ENCODE measurements at regions not wholly inside any gene's neighbourhood (a gene's known extent, or its start where the extent isn't known, plus 50 kb on each side); places are given as distances from the start of the nearest gene placed in this dataset.

GRCh38 chr15:53323191-53323590 is 436.3 kb downstream of the WDR72 start:
- Mint-ChIP-seq H3K27ac (no peak overlapping the region), H3K4me3 (no peak overlapping the region), H3K36me3 (no peaks in the 10 kb centered on the region), H3K4me1 (ENCODE audit: low read depth) (no peaks in the 10 kb centered on the region), H3K9me3 (no peaks in the 10 kb centered on the region), H3K27me3 (no peaks in the 10 kb centered on the region)
- ChIA-PET CTCF (no interaction called here), POLR2A (no interaction called here)
- intact Hi-C loops (cut with micrococcal nuclease), result no loop called here
- DNase-seq, result no peak

GRCh38 chr15:53320816-53321215 is 438.6 kb downstream of the WDR72 start:
- Mint-ChIP-seq H3K4me1 (ENCODE audit: low read depth) (no peaks in the 10 kb centered on the region), H3K27ac (no peak overlapping the region), H3K4me3 (no peak overlapping the region), H3K9me3 (no peaks in the 10 kb centered on the region), H3K36me3 (no peaks in the 10 kb centered on the region), H3K27me3 (no peaks in the 10 kb centered on the region)
- ChIA-PET POLR2A (no interaction called here), CTCF (no interaction called here)
- DNase-seq, result no peak
- intact Hi-C loops (cut with micrococcal nuclease), result no loop called here

GRCh38 chr15:53312707-53313106 is 446.8 kb downstream of the WDR72 start:
- no peaks in the 10 kb centered on the region for H3K9me3 Mint-ChIP-seq
- POLR2A ChIA-PET, result no interaction called here
- intact Hi-C loops (cut with micrococcal nuclease), result no loop called here
- no peaks in the 10 kb centered on the region for H3K27me3 Mint-ChIP-seq
- no peaks in the 10 kb centered on the region for H3K36me3 Mint-ChIP-seq
- no peaks in the 10 kb centered on the region for H3K4me1 Mint-ChIP-seq (ENCODE audit: low read depth)
- no peak overlapping the region for H3K27ac Mint-ChIP-seq
- no peak for DNase-seq
- H3K4me3 Mint-ChIP-seq, result no peak overlapping the region
- CTCF ChIA-PET, result no interaction called here

- Mint-ChIP-seq H3K4me1 (ENCODE audit: low read depth) (no peaks in the 10 kb centered on the region), H3K27me3 (no peaks in the 10 kb centered on the region), H3K36me3 (no peaks in the 10 kb centered on the region), H3K27ac (no peak overlapping the region), H3K9me3 (no peaks in the 10 kb centered on the region), H3K4me3 (no peak overlapping the region)
- intact Hi-C loops (cut with micrococcal nuclease), result no loop called here
- no peak for DNase-seq
- ChIA-PET CTCF (no interaction called here), POLR2A (no interaction called here)
These were observed 448.8 kb downstream of the WDR72 start for GRCh38 chr15:53310709-53311108.

GRCh38 chr15:53307952-53308624 is 451.4 kb downstream of the WDR72 start:
- no peaks in the 10 kb centered on the region for H3K36me3 Mint-ChIP-seq
- ChIA-PET CTCF (no interaction called here), POLR2A (no interaction called here)
- H3K27ac Mint-ChIP-seq, result no peak overlapping the region
- intact Hi-C loops (cut with micrococcal nuclease), result no loop called here
- no peaks in the 10 kb centered on the region for H3K27me3 Mint-ChIP-seq
- no peaks in the 10 kb centered on the region for H3K4me1 Mint-ChIP-seq (ENCODE audit: low read depth)
- H3K9me3 Mint-ChIP-seq, result peaks cover 2% of the 10 kb centered on the region
- no peak overlapping the region for H3K4me3 Mint-ChIP-seq
- DNase-seq, result no peak

DNA sequence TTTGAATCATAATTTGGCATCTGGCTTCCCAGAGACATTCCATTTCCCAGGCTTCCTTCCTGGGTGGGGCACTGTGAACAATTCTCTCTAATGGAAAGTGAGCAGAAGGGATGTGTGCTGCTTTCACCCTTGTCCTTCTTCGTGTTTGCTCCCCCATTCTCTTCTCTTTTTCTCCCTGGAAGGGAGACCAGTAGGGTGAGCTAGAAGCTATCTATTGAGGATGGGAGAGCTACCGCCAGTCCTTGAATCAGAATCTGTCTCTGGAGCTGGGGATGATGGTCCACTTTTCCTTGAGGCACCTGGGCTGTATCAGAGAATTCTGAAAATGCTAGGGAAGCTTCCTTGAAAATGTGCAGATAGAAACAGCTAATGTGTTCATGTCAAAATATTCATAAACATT is 453.9 kb downstream of the WDR72 start:
- ChIA-PET POLR2A (no interaction called here), CTCF (no interaction called here)
- no peak for DNase-seq
- no peaks in the 10 kb centered on the region for H3K36me3 Mint-ChIP-seq
- intact Hi-C loops (cut with micrococcal nuclease), result no loop called here
- H3K9me3 Mint-ChIP-seq, result peaks cover 2% of the 10 kb centered on the region
- no peak overlapping the region for H3K4me3 Mint-ChIP-seq
- no peak overlapping the region for H3K27ac Mint-ChIP-seq
- no peaks in the 10 kb centered on the region for H3K4me1 Mint-ChIP-seq (ENCODE audit: low read depth)
- no peaks in the 10 kb centered on the region for H3K27me3 Mint-ChIP-seq

DNA sequence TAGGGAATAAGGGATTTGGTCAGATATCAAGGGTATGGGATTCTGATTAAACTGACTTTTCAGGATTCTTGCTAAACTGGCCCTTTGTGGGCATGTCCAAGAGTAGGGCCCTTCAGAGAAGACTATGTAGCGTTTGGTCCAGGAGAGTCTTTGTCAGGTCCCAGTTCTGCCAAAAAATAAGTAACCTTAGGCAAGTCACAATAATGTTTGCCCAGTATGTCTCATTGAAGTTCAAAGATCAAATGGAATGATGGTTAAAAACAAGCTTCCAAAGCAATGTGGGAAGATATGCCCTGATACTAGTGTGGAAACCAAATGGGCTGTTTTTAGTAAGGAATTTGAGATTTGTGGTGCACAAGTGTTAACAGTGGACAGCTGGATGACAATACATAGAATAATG is 454.4 kb downstream of the WDR72 start:
- POLR2A ChIA-PET, result no interaction called here
- no peaks in the 10 kb centered on the region for H3K4me1 Mint-ChIP-seq (ENCODE audit: low read depth)
- no peak overlapping the region for H3K27ac Mint-ChIP-seq
- CTCF ChIA-PET, result no interaction called here
- no peak for DNase-seq
- no peaks in the 10 kb centered on the region for H3K27me3 Mint-ChIP-seq
- H3K9me3 Mint-ChIP-seq, result peaks cover 2% of the 10 kb centered on the region
- no peaks in the 10 kb centered on the region for H3K36me3 Mint-ChIP-seq
- intact Hi-C loops (cut with micrococcal nuclease), result no loop called here
- no peak overlapping the region for H3K4me3 Mint-ChIP-seq

DNA sequence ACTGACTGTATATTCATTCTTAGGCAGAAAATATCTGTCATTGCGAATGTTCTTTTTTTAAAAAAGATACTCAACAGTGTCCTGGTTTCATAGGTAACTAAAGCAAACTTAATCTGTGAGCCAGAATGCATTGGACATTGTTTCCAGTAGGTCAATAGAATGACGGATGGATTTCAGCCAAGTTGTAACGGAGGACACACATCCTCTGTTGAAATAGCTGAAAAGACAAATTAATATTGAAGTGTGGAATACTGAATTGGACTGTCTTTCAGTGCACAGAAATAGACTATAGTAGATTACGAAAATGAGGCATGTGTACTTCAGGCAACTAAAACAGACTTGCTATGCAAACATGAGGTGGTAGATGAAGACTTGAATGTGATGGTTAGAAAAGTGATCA is 461.6 kb downstream of the WDR72 start:
- H3K4me1 Mint-ChIP-seq (ENCODE audit: low read depth), result no peaks in the 10 kb centered on the region
- H3K36me3 Mint-ChIP-seq, result no peaks in the 10 kb centered on the region
- H3K4me3 Mint-ChIP-seq, result no peak overlapping the region
- H3K9me3 Mint-ChIP-seq, result no peaks in the 10 kb centered on the region
- POLR2A ChIA-PET, result no interaction called here
- H3K27ac Mint-ChIP-seq, result no peak overlapping the region
- CTCF ChIA-PET, result no interaction called here
- DNase-seq, result no peak
- intact Hi-C loops (cut with micrococcal nuclease), result no loop called here
- H3K27me3 Mint-ChIP-seq, result no peaks in the 10 kb centered on the region

DNA sequence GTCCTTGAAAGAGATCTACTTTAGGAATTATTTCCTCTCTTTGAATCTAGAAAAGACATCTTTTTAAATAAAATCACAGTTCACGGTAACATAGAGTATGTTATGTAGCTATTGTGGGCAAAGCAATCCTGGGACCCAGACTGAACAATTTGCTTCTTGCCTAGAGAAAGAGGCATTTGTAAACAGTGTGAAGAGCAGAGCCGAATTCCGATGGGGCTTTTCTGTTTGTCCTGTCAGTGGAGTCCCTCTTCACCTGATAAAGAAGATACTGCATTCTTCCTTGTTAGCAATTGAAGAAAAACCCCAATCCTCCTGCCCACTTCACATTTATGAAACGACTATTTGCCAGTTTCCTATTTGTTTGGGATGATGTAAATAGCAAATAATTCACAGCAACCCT is 462.9 kb downstream of the WDR72 start:
- H3K27ac Mint-ChIP-seq, result no peak overlapping the region
- no peaks in the 10 kb centered on the region for H3K4me1 Mint-ChIP-seq (ENCODE audit: low read depth)
- H3K9me3 Mint-ChIP-seq, result no peaks in the 10 kb centered on the region
- no peak for DNase-seq
- ChIA-PET CTCF (no interaction called here), POLR2A (no interaction called here)
- no peaks in the 10 kb centered on the region for H3K36me3 Mint-ChIP-seq
- H3K4me3 Mint-ChIP-seq, result no peak overlapping the region
- H3K27me3 Mint-ChIP-seq, result no peaks in the 10 kb centered on the region
- intact Hi-C loops (cut with micrococcal nuclease), result no loop called here

- CTCF ChIA-PET, result no interaction called here
These were observed 463.9 kb downstream of the WDR72 start for GRCh38 chr15:53295574-53295973.

GRCh38 chr15:53288542-53288941 is 470.9 kb downstream of the WDR72 start:
- no peak overlapping the region for H3K27ac Mint-ChIP-seq
- no peak for DNase-seq
- no peak overlapping the region for H3K4me3 Mint-ChIP-seq
- ChIA-PET POLR2A (no interaction called here), CTCF (no interaction called here)
- no peaks in the 10 kb centered on the region for H3K36me3 Mint-ChIP-seq
- no peaks in the 10 kb centered on the region for H3K27me3 Mint-ChIP-seq
- no peaks in the 10 kb centered on the region for H3K4me1 Mint-ChIP-seq (ENCODE audit: low read depth)
- intact Hi-C loops (cut with micrococcal nuclease), result no loop called here
- H3K9me3 Mint-ChIP-seq, result no peaks in the 10 kb centered on the region

More at GRCh38 chr15:53295574-53295973, 463.9 kb downstream of the WDR72 start:
- Mint-ChIP-seq H3K27me3 (no peaks in the 10 kb centered on the region), H3K9me3 (no peaks in the 10 kb centered on the region), H3K36me3 (no peaks in the 10 kb centered on the region), H3K4me1 (ENCODE audit: low read depth) (no peaks in the 10 kb centered on the region), H3K4me3 (no peak overlapping the region), H3K27ac (no peak overlapping the region)
- intact Hi-C loops (cut with micrococcal nuclease), result no loop called here
- no peak for DNase-seq
- POLR2A ChIA-PET, result no interaction called here

DNA sequence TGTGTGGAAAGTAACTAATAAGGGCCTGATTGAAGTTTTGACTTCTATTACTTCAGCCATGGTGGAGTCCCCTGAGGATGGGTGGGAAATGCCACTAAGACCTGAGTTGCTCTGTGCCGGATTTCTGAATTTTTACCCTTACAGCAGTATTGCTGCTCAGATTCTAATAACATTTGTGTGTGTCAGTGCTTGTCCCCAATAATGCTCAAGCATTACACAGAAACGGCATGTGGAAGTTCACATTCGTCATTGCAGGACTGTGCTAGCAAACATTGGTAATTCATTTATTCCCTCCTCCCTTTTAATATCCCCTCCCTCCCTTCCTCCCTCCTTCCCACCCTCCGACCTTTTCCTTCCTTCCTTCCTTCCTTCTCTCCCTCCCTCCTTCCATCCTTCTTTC is 484.5 kb upstream of the ONECUT1 start:
- Mint-ChIP-seq H3K27me3 (peaks cover 4% of the 10 kb centered on the region), H3K36me3 (no peaks in the 10 kb centered on the region), H3K4me3 (no peak overlapping the region), H3K27ac (no peak overlapping the region), H3K4me1 (ENCODE audit: low read depth) (no peaks in the 10 kb centered on the region), H3K9me3 (no peaks in the 10 kb centered on the region)
- intact Hi-C loops (cut with micrococcal nuclease), result no loop called here
- ChIA-PET POLR2A (no interaction called here), CTCF (interaction anchor here (0.6 kb wide), 1 partner anchor 682 kb away, joined by 3 read pairs; no protein-coding TSS in a partner anchor)
- no peak for DNase-seq

- H3K4me1 Mint-ChIP-seq (ENCODE audit: low read depth), result no peaks in the 10 kb centered on the region
- no peak overlapping the region for H3K27ac Mint-ChIP-seq
- no peak for DNase-seq
- no peak overlapping the region for H3K4me3 Mint-ChIP-seq
- CTCF ChIA-PET, result no interaction called here
- H3K9me3 Mint-ChIP-seq, result no peaks in the 10 kb centered on the region
- intact Hi-C loops (cut with micrococcal nuclease), result no loop called here
- H3K36me3 Mint-ChIP-seq, result no peaks in the 10 kb centered on the region
- peaks cover 4% of the 10 kb centered on the region for H3K27me3 Mint-ChIP-seq
- POLR2A ChIA-PET, result no interaction called here
These were observed 482.0 kb upstream of the ONECUT1 start for GRCh38 chr15:53272116-53272515.

GRCh38 chr15:53266176-53266575 is 476.0 kb upstream of the ONECUT1 start:
- ChIA-PET CTCF (interaction anchor here (0.7 kb wide), 1 partner anchor 511 kb away, joined by 3 read pairs; no protein-coding TSS in a partner anchor), POLR2A (no interaction called here)
- Mint-ChIP-seq H3K27ac (no peak overlapping the region), H3K4me1 (ENCODE audit: low read depth) (no peaks in the 10 kb centered on the region), H3K27me3 (no peaks in the 10 kb centered on the region), H3K4me3 (no peak overlapping the region), H3K36me3 (no peaks in the 10 kb centered on the region), H3K9me3 (no peaks in the 10 kb centered on the region)
- intact Hi-C loops (cut with micrococcal nuclease), result no loop called here
- DNase-seq, result no peak
